Stimulated activated CD4-positive, alpha-beta T cell treated with anti-CD3 and anti-CD28 coated beads, Interleukin-4, amount 100 ng/mL, for 1 hour (primary cell): ENCODE measurements at regions not wholly inside any gene's neighbourhood (a gene's known extent, or its start where the extent isn't known, plus 50 kb on each side); places are given as distances from the start of the nearest gene placed in this dataset.

ENCODE experiments used
- DNase-seq: peaks from one replicate; pipeline ENCODE4 v3.0.0-alpha.2; 2020

DNA sequence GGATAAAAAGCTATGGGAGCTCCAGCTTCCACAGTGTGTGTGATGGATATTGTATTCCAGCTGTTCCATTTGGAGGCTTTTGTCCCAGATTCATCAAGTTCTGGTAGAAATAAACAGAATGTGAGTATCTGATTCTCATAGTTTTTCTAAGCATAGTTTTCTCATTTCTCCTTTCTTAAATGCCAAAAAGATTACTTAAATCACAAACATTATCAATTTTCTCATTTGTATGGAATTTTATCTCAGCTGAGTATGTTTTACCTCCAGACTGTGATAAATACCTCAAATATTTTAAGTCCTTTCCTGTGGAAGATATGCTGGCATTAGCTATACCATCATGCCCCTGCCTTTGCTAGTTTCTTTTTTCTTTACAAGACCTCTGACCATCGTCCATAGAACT lies 767.3 kb downstream of the TFAP2A start:
- no peak for DNase-seq

DNA sequence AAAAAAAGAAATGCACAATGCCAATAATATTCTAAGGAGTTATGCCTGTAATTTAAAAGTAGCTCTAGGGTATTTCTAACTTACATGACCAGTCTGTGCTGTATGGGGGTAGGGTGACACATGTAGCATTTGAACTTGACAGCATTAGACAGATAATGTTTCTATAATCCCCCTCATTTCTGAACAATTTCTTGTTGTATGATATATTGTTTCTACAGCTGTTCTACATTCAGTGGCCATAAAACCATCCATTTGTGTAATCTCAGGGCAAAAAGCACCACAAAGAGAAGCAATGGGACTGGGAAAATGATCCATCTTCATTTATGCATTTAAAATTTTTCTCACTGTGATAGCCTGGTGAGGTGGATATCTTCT lies 767.8 kb downstream of the TFAP2A start:
- no peak for DNase-seq

DNA sequence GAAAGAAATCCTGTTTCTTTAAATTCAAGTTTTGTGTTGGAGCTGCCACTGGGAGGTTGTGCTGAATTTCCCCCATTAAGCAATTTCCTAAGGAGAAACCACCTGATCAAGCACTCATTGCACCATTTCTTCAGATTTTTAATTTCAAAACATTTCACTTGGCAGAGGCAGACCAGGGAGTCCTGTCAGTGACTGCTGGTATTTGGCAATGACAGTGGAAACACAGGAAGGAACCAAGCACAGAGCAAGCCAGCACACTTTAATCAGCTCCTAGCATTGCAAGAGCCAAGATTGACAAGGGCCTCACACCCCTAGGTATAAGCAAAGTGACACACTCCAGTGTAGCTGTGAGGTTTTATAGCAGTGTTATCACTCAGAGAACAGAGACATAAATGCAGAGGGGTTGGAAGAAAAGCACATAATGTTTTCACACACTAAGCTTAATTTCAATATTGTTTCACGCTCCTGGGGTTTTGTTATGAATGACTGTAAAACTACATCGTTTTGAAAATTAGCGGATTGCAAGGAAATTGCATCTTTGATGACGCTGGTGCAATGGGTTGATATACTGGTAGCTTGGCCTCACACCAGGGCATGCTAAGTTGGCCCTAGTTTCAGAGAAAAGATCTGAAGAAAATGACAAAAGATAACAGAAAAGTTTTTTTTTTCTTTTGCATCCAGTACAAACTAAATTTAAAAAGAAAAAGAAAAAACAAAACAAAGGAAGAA lies 768.4 kb downstream of the TFAP2A start:
- no peak for DNase-seq

DNA sequence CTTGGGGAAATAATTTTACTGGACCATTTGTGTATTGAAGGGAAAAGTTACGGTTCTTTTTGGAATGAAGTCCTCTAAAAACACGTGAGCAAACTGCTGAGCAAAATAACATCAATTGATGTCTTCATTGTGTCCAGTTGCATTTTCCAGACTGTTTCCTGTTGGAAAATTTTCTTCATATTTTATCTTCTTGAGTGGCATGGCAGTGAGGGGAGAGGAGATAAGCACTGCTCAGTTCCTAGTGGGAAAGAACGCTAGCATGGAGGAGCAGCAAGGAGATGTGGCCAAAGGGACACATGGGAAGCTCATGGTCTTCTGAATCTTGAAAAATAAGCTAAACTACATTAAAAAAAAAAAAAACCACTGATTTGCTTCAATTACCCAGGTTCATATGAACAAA lies 776.0 kb downstream of the TFAP2A start:
- DNase-seq = no peak

DNA sequence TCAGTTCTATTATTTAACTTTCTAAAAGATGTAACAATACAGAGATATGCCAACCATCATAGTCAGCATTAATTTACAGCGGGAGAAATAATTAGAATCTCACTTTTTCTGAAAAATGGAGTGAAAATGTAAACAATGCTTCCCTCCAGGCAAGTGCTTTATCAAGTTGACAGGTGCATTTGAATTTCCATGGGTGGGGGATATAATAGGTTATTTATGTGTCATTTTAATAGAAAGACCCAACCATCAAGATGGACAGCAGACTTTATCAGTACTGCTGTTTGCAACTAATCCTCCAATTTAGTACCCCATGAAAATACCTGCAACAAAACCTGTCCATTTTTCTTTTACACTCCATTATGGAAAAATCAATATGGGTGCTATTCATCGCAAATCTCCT lies 780.1 kb downstream of the TFAP2A start:
- DNase-seq = no peak

DNA sequence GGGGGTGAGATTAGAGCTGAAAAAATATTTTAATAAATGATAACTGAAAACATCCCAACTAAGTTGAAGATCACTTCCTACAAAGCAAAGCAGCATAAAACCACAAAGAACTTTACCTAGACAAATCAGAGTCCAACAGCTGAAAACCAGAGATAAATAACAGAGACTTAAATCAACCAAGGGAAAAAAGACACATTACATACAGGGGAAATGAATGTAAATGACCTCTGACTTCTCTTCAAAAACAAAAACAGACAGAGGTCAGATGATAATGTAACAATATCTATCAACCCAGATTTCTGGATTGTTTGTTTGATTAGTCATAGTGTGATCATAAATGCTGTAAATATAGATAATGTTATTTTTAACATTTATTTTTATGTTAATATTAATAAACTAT lies 782.8 kb downstream of the TFAP2A start:
- DNase-seq = no peak

DNA sequence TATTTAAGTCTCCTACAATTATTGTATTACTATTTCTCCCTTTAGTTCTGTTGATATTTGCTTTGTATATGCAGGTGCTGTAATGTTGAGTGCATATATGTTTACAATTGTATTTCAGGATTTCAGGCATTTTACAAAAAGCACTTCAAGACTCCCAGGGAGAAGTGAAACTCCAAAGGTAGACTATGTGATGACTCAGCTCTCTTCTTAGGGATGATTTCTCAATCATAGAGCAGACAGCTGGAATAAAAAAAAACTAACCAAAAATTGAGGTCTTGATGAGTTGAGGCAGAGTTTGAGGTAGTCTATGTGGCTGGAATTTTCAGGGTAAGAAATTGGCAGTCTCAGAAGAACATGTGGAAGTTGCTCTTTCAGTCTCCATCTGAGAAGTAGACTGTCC lies 786.1 kb downstream of the TFAP2A start:
- DNase-seq = no peak

DNA sequence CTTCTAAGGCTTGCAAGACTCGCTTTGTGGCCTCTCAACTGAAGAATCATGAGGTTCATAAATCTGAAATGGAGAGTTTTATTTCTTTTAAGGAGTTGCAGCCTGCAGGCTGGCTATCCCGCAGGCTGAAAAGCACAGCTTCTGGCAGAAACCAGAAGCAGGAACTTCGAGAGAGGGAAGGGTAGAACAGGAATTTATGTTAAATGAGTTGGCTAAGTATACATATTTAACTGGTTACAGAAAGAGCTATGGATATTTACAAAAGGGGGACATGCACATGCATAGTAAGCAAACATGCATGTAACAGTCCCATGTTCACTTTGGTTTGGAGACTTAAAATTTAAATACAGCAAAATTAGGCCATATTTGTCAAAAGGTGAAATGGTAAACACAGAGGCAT lies 787.0 kb downstream of the TFAP2A start:
- no peak for DNase-seq

DNA sequence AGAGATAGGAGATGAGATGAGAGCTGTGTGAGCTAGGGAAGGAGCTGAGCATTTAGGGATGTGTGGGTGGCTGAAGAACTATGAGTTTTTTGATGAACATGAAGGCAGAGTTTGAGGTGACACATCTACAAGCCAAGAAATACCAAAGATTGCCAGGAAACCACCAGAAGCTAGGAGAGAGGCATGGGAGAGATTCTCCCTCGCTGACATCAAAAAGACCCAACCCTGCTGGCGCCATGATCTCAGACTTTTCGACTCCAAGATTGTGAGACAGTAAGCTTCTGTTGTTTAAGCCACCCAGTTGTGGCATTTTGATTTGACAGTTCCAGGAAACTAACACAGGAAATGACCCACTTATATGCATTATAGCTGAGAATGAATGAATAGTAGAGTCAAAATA lies 790.9 kb downstream of the TFAP2A start:
- DNase-seq = no peak

DNA sequence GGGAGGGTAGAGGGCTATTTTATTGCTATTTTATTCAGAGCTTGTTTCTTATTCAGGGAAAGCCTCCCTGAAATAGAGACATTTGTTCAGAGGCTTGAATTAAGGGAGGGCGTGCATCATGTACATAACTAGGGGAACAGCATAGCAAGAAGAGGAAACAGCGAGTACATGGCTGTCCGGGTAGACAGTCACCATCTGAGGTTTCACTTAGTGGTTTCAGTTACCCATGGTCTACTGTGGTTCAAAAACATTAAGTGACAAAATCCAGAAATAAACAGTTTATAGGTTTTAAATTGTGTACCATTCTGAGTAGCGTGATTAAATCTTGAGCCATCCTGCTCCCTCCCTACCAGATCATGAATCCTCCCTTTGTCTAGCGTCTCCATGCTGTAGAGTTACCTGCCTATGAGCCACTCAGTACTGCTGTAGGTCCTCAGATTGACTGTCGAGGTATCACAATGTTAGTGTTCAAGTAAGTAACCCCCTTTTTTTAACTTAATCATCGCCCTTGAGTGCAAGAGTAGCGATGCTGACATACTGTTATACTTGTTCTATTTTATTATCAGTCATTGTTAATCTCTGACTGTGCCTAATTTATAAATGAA lies 791.5 kb downstream of the TFAP2A start:
- DNase-seq = no peak

DNA sequence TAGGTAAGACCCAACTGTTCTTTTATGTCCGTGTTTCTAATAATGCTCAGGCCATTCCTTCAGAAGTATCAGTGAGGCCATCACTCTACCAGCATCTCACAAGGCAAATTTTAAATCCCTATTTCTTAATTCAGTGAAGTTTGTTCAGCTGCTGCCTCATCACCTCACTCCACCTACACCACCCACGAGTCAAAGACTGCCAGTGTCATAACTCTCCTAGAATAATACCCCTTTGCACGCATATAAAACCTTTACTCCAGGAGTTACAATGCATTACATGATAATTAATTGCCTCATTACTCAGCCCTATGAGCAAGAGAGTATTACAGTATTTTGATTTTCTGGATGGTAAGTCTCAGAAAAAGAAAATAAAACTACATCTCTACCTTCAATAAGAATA lies 793.6 kb downstream of the TFAP2A start:
- no peak for DNase-seq

DNA sequence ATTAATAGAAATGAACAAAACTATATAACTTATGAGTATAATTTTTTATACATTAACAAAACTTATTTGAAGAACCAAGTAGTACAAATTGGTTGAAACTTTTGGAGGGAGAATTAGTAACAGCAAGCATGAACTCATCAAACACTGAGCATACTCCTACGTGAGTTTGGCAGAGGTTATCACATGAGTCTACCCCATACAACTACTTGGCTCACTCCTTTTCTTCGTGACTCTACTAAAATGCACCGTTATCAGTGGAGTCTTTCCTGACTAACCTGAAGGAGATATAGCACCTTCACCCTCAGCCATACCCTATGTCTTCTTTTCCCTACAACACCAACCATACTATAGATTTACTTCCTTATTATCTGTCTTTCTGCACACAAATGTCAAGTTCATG lies 794.2 kb downstream of the TFAP2A start:
- DNase-seq = no peak

DNA sequence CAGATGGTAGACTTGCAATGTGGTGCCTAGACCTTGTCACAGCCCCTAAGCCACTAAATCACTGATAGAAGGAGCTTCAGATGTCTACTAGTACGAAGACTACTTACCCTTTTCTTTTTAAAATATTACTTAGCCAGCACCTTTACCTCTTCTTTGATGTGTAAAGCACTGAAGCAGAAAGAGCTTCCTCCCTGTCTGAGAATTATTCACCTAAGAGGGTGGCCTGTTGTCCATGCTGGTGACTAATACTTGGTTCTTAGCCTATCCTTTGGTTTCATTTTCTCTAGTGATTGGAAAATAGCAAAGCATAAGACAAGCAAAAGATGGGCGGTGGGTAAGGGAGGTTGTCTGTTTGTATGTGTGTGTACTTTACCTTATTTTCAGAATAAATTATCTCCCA lies 794.6 kb downstream of the TFAP2A start:
- DNase-seq = no peak

DNA sequence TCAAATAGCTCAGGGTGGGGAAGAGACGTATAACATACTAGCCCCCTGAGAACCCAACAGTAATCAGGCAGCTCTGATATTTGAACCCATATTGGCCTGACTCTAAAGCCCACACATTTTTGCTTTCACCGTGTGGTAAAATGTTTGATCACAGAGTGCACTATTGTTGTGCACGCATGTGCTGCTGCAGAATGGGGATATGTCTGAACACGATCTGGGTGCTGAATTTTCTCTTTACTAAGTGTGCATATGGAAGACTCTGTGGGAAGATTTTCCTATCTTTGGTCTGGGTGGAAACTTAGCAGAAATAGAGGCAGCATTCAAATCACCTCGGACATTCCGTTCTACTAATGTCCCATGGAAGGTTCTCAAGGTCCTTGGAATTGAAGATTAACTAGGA lies 800.1 kb downstream of the TFAP2A start:
- DNase-seq = no peak

DNA sequence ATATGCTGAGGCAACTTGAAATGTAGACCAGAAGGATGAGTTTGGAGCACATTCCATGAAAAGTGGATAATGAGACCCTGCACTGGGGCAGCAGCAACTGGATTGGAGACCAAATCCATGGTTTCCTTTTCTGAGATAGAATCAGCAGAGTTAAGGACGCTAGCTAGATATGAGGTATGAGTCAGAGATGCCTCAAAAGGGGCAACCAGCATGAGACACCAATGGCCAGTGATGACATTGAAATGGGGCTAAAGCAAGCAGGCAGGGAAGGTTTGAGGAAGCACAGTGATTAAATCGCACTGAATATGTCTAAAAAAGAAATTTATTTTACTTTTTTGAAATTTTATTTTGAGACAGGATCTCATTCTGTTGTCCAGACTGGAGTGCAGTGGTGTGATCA lies 802.4 kb downstream of the TFAP2A start:
- DNase-seq = no peak

DNA sequence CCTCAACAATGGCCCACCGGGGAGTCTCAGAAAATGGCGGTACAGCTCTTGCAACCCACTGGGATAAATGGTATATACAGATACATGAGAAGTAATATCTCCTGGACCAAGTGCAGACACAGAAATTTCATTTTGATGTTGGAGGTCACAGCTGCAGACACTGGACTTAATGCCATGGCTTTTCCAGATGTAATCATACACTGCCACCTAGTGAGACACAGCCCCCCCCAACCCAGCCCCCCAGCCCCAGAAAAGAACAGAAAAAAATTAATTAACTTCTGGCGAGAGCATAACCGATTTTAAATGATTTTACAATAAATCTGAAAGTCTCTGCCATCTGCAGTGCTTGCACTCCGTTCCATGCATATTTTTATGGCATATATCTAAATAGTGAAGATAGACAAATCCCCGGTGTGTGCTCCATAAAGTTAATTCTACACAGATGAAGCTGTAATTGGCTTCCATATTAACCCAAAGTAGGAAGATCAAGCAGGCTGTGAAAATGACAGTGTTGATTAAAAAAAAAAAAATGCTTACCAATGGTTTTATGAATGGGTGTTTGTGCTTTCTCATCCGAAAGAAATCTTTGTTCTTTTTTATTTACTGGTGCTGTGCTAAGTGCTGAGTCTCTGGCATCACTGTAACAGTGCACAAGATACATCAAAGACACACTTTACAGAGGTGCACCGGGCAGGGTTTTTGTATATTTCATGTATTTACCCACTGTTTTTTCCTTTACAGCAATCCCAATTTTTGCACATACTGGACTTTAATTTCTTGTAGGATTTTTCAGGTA lies 804.1 kb downstream of the TFAP2A start:
- no peak for DNase-seq

DNA sequence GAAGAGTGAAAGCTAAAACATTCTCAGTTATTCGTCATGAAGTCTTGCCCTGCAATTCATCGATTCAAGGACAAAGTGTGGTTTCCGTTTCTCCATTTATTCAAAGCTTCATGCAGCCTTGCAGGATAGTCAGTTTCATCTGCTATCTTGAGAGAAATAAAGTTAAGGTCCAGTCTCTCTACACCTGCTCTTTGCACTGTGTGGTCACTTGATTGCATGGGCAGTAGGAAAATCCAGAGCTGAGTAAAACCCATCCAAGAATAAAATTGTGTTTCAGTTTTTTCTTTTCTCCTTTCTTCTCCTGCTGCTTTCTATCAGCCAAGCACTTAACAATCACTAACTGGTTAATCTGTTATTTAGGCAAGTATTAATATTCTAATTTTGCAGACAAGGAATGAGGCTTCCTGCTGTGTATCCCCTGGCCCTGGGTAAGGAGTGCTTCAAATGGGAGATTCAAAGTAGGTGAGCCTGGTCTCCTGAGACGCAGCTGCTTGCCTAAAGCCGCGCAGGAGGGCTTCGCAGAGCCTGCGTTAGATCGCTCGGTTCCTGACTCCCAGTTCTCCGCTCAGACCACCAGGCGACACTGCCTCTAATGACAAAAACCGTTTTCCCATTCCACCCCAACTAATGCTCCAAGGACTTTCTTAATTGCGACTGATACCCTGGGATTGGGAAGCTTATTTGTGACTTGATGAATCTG lies 808.3 kb downstream of the TFAP2A start:
- DNase-seq = no peak

DNA sequence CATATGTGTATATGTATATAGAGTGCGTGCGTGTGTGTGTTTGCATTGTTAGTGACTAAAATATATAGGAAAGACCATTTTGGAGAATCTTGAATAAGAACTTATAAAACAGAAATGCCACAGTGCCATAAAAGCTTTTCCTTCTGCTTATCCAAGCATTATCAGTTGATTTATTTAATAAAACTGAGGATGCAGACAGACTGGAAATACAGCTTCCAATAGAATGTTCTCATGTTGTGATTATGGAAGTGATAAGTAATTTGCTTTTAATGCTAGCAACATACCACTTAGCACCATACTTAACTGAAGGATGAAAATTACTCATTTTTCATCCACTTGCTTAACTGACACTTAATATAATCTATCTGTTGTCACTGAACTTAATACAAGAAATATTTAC lies 820.1 kb downstream of the TFAP2A start:
- no peak for DNase-seq

DNA sequence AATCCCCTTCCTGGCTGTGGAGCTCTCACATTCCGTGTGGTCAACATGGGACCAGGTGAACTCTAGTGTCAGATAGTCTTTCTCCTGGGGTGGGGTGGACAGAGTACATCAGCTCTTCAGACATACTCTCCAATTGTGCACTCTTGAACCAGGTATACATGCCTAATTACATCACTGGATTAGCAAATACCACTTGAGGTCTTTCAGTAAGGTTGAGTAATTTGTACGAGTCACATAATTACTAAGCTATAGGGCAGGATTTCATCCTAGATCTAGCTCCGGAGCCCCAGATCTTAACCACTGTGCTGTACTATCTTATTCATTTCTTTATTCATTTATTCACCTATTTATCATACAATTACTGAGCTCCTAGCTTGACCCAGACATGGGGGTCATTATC lies 821.3 kb downstream of the TFAP2A start:
- DNase-seq = no peak

DNA sequence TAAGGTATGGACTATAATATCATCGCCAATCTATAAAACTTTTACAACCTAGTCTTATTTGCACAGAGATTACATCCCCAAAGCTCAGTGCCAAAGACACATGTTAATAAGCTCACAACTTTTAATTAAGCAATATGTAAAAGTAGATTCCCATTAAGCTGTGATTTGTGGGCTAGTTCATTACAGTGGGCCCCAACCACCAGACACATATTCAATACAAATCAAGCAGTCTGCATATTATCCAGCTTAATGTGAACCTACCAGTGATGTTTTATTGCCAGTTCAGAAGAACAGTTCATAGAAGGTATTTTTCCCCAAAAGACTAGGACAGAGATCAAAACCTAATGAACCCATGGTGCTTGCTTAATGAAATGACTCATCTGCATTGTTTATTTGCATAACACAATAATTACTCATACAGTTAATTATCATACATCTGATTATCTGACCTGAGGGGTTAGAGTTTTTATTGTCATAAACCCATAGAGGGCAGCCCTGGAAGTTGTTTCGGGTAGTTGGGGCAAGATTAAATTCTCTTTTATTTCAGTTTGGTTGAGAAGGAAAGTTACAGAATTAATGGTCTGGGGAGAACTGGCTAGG lies 831.0 kb downstream of the TFAP2A start:
- no peak for DNase-seq

DNA sequence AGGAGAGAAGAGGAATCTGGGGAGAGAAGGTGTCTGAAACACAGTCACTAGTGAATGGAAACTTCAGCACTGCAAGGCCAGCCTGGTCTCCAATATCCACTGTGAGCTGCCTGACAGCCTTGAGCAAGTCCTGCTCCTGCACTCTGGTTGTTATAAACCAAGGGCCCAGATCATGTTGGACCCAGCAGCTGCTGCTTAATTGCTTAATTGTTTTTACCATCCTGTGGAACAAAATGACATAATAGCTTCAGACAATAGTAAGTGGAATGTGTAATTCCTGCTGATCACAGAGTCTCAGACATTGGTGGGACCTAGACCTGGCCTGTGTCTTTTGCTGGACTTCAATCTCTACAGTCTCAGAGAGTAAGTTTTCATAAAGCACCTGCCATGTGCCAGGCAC lies 833.7 kb downstream of the TFAP2A start:
- no peak for DNase-seq

DNA sequence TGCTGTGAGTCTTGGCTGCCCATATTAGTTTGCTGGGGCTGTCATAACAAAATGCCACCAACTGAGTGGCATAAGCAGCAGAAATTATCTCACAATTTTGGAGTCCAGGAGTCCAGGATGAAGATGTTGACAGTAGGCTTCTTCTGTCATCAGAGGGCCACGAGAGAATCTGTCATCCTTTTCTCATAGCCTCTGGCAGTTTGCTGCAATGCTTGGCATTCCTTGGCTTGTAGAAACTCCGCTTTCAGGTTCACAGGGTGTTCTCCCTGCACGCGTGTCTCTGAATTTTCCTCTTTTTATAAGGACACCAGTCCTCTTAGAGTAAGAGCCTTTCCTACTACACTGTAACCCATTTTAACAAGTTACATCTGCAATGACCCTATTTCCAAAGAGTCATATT lies 838.4 kb downstream of the TFAP2A start:
- DNase-seq = no peak

DNA sequence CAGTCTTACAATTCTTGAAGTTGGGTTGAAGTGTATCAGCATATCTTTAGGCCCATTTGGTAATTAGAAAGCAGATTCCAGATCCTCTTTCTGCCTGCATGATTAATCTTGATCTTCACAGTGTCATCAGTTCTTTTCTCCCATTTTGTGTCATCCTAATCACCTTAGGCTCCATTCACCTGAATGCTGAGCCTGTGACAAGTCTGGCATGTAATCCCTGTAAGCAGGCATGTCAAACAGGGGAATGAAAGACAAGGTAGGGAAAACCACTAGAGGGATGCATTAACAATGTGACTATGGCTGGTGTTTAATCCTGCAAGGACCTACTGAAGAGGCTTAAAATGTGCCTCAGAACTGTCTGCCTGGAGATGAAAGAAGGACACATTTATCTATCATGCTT lies 848.8 kb downstream of the TFAP2A start:
- DNase-seq = no peak
